SIG-M5 treated with dmso at 0.1 percent for 504 hours (cell line): ENCODE measurements at regions not wholly inside any gene's neighbourhood (a gene's known extent, or its start where the extent isn't known, plus 50 kb on each side); places are given as distances from the start of the nearest gene placed in this dataset.

Experiments used
- DNase-seq: peaks from one replicate; lab custom pipeline; 2025; ENCODE audit not compliant: unreplicated experiment; lab: John Stamatoyannopoulos, UW

GRCh38 chr11:10908215-10908951 is 50.5 kb upstream of the ZBED5 start:
- no peak for DNase-seq
